B cell (primary cell): ENCODE measurements at regions not wholly inside any gene's neighbourhood (a gene's known extent, or its start where the extent isn't known, plus 50 kb on each side); places are given as distances from the start of the nearest gene placed in this dataset.

Experiments used
- ATAC-seq: fragments of 200-7000 bp; cut with Tn5 transposase; one replicate; pipeline ENCODE4 v1.10.0; 2021; ENCODE audit warnings: low read depth, mild to moderate bottlenecking, moderate number of reproducible peaks, moderate library complexity
- CTCF ChIA-PET: fragments of 350-600 bp; sonication (Branson Sonifier 250); formaldehyde crosslinking; loops from one replicate; lab custom pipeline; 2021; ENCODE audit warnings: antibody characterized with exemption, inconsistent platforms; lab: Charles Lee
- POLR2A ChIA-PET: fragments of 350-600 bp; sonication (Branson Sonifier 250); formaldehyde crosslinking; loops from one replicate; lab custom pipeline; 2021; ENCODE audit warnings: antibody characterized with exemption; lab: Charles Lee
- DNase-seq: peaks from one replicate; pipeline ENCODE4 v3.0.0; 2013
- H2AFZ ChIP-seq: 2 replicates; pipeline ENCODE4 v1.6.1; 2012; ENCODE audit warnings: mild to moderate bottlenecking, low read depth, low read length; ENCODE audit not compliant: insufficient read depth, poor library complexity, severe bottlenecking
- H3K27ac ChIP-seq, 2 donors: 1 replicate in 1 of 2; 2 replicates in 1 of 2; pipeline ENCODE4 v1.5.1; 2012 to 2013; ENCODE audit warnings: low read length in 2 of 2, mild to moderate bottlenecking in 2 of 2, moderate library complexity in 1 of 2
- H3K27me3 ChIP-seq, 4 experiments: fragments of 200-600 bp in 1 of 4; sonication (generic) in 1 of 4; replicated peaks in 1 of 4; 1 replicate in 2 of 4; 2 replicates in 2 of 4; pipeline versions ENCODE4 v1.6.1 to v1.7.0; 2013 to 2016; ENCODE audit warnings: low read length in 3 of 4, mild to moderate bottlenecking in 2 of 4, mixed read lengths in 1 of 4, moderate library complexity in 1 of 4; ENCODE audit not compliant: insufficient read depth in 4 of 4, control insufficient read depth in 3 of 4; ENCODE audit errors: control extremely low read depth in 1 of 4
- H3K36me3 ChIP-seq, 2 experiments: replicated peaks in 1 of 2; 1 replicate in 1 of 2; 2 replicates in 1 of 2; pipeline versions ENCODE4 v1.6.1 to v1.7.1; 2013; ENCODE audit warnings: low read length in 1 of 2; ENCODE audit not compliant: insufficient read depth in 2 of 2, control insufficient read depth in 1 of 2; ENCODE audit errors: control extremely low read depth in 1 of 2, extremely low read depth in 1 of 2
- H3K4me1 ChIP-seq, 2 donors: fragments of 200-600 bp in 1 of 2; sonication (generic) in 1 of 2; 1 replicate in 1 of 2; 2 replicates in 1 of 2; pipeline versions ENCODE4 v1.5.1 to v1.6.1; 2013 to 2017; ENCODE audit warnings: low read length in 2 of 2; ENCODE audit not compliant: control insufficient read depth in 2 of 2, insufficient read depth in 2 of 2
- H3K4me2 ChIP-seq: replicated peaks from 2 replicates; pipeline ENCODE3; 2012; ENCODE audit warnings: mild to moderate bottlenecking, low read depth, low read length; ENCODE audit not compliant: poor library complexity, severe bottlenecking
- H3K4me3 ChIP-seq, 5 experiments: fragments of 200-600 bp in 1 of 5; sonication (generic) in 1 of 5; 1 replicate in 3 of 5; 2 replicates in 2 of 5; pipeline versions ENCODE4 v1.5.1 to v1.7.0; 2011 to 2016; ENCODE audit warnings: low read length in 4 of 5, mild to moderate bottlenecking in 4 of 5, low read depth in 2 of 5, control low read depth in 1 of 5, moderate library complexity in 1 of 5; ENCODE audit not compliant: insufficient read depth in 1 of 5; ENCODE audit errors: control extremely low read depth in 1 of 5, extremely low read depth in 1 of 5
- H3K79me2 ChIP-seq: fragments of 200-600 bp; sonication (generic); one replicate; pipeline ENCODE4 v1.6.0; 2016; ENCODE audit warnings: low read length; ENCODE audit not compliant: control insufficient read depth, insufficient read depth
- H3K9ac ChIP-seq: fragments of 200-600 bp; sonication (generic); 2 replicates; pipeline ENCODE4 v1.6.1; 2017; ENCODE audit warnings: mild to moderate bottlenecking, low read length, moderate library complexity
- H3K9me3 ChIP-seq, 3 donors: one replicate each; pipeline versions ENCODE4 v1.6.1 to v1.7.1; 2013; ENCODE audit warnings: low read length in 2 of 3; ENCODE audit not compliant: control insufficient read depth in 2 of 3, insufficient read depth in 1 of 3; ENCODE audit errors: control extremely low read depth in 1 of 3
- H4K20me1 ChIP-seq: 2 replicates; pipeline ENCODE4 v1.6.0; 2012; ENCODE audit warnings: mild to moderate bottlenecking, low read length; ENCODE audit not compliant: insufficient read depth, control insufficient read depth, poor library complexity, severe bottlenecking
- H3K27ac Mint-ChIP-seq: one replicate; pipeline ENCODE4 v1.8.0; 2021; ENCODE audit warnings: mixed read lengths
- H3K27me3 Mint-ChIP-seq: one replicate; pipeline ENCODE4 v1.8.0; 2021; ENCODE audit warnings: mixed read lengths
- H3K4me1 Mint-ChIP-seq: one replicate; pipeline ENCODE4 v1.8.0; 2021; ENCODE audit warnings: mixed read lengths
- H3K4me3 Mint-ChIP-seq: one replicate; pipeline ENCODE4 v1.8.0; 2021; ENCODE audit warnings: mixed read lengths
- H3K9me3 Mint-ChIP-seq: one replicate; pipeline ENCODE4 v1.8.0; 2022; ENCODE audit warnings: mixed read lengths; ENCODE audit not compliant: insufficient read depth
- CTCF ChIP-seq: fragments of 200-600 bp; IDR thresholded peaks from one replicate; pipeline ENCODE4 v1.8.0; 2022; ENCODE audit warnings: antibody characterized with exemption, mild to moderate bottlenecking
- EZH2 ChIP-seq: IDR thresholded peaks from 2 replicates; pipeline ENCODE4 v1.6.1; 2012; ENCODE audit warnings: borderline replicate concordance, low read depth, mild to moderate bottlenecking, moderate library complexity, low read length; ENCODE audit not compliant: insufficient read depth, poor library complexity, severe bottlenecking
- WGBS: methylation state at CpG from one replicate; pipeline ENCODE4 v1.1.5; 2013; ENCODE audit warnings: missing lambda C conversion rate; ENCODE audit not compliant: insufficient coverage; 5-methylcytosine and 5-hydroxymethylcytosine counted together
- intact Hi-C: fragments of 100-400 bp; cut with micrococcal nuclease; formaldehyde crosslinking; loops from one replicate; pipeline ENCODE4 v1.10.0; 2022

GRCh38 chr2:7265286-7265685, 348.1 kb downstream of the RNF144A start:
- H3K9ac ChIP-seq, result no peak overlapping the region
- ChIA-PET CTCF (no interaction called here), POLR2A (no interaction called here)
- H3K4me1 ChIP-seq, result no peaks in the 10 kb centered on the region
- H3K9me3 ChIP-seq, result peaks cover 0 to 3% (median 0%) of the 10 kb centered on the region in 3 donors
- Mint-ChIP-seq H3K4me1 (no peaks in the 10 kb centered on the region), H3K27ac (no peak overlapping the region), H3K4me3 (no peak overlapping the region), H3K9me3 (no peaks in the 10 kb centered on the region), H3K27me3 (peaks cover 12% of the 10 kb centered on the region)
- intact Hi-C loops, result no loop called here
- no peak overlapping the region for H2AFZ ChIP-seq
- DNase-seq, result no peak
- no peak for ATAC-seq
- H4K20me1 ChIP-seq, result no peaks in the 10 kb centered on the region
- TF ChIP-seq EZH2 (no peak), CTCF (no peak)
- H3K4me2 ChIP-seq, result no peak overlapping the region
- no peaks in the 10 kb centered on the region for H3K27me3 ChIP-seq
- no peak overlapping the region for H3K4me3 ChIP-seq
- no peaks in the 10 kb centered on the region for H3K79me2 ChIP-seq
- H3K27ac ChIP-seq, result no peak overlapping the region
- WGBS, result 84% methylated on average over 8 of the region's 8 CpGs
- no peaks in the 10 kb centered on the region for H3K36me3 ChIP-seq

DNA sequence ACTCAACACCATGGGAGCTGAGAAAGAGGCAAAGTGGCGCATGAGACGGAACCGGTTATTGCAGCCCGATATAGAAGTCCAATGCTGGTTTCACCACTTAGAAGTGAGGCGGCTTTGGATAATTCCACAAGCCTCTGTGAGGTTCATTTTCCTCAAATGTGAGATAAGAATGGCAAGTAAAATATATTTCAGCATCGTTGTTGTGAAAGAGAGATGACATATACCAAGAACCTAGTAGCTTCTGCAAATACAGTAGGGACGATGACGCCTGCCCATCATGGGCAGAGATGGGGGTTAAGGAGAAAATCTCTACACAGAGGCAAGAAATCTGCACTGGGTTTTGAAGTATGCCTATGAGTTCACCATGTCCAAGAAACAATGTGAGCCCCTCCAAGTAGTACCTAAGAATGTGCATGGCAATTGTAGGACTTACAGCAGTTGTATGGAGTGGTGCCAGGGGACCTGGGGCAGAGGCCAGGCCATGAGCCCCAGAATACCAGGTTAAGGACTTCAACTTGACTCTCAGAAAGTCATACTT, 352.0 kb downstream of the RNF144A start:
- H2AFZ ChIP-seq, result no peak overlapping the region
- H3K4me2 ChIP-seq, result no peak overlapping the region
- Mint-ChIP-seq H3K4me3 (no peak overlapping the region), H3K27ac (no peak overlapping the region), H3K9me3 (no peaks in the 10 kb centered on the region), H3K4me1 (no peaks in the 10 kb centered on the region), H3K27me3 (peaks cover 7% of the 10 kb centered on the region)
- WGBS, result 100% methylated on average over 5 of the region's 8 CpGs
- ChIA-PET POLR2A (no interaction called here), CTCF (no interaction called here)
- DNase-seq (no peak), ATAC-seq (no peak)
- no peaks in the 10 kb centered on the region for H3K79me2 ChIP-seq
- no peak overlapping the region for H3K27ac ChIP-seq
- peaks cover 0 to 3% (median 0%) of the 10 kb centered on the region in 3 donors for H3K9me3 ChIP-seq
- TF ChIP-seq CTCF, result no peak
- no peak for TF ChIP-seq EZH2
- H3K36me3 ChIP-seq, result no peaks in the 10 kb centered on the region
- no peak overlapping the region for H3K9ac ChIP-seq
- no peak overlapping the region for H3K4me3 ChIP-seq
- intact Hi-C loops, result no loop called here
- no peaks in the 10 kb centered on the region for H3K4me1 ChIP-seq
- H3K27me3 ChIP-seq, result no peaks in the 10 kb centered on the region
- H4K20me1 ChIP-seq, result no peaks in the 10 kb centered on the region
